Urothelium cell line (cell line): ENCODE measurements at regions not wholly inside any gene's neighbourhood (a gene's known extent, or its start where the extent isn't known, plus 50 kb on each side); places are given as distances from the start of the nearest gene placed in this dataset.

Experiments
- DNase-seq: peaks from one replicate; pipeline ENCODE4 v3.0.0; 2011; ENCODE audit warnings: low spot score, mixed read lengths
- FAIRE-seq: peaks from 2 replicates; lab custom pipeline; 2011; peaks lifted over from hg19 to GRCh38; lab: Jason Lieb, UNC

GRCh38 chr5:135704616-135705015 is 125.8 kb upstream of the CXCL14 start:
- DNase-seq, result no peak
- no peak for FAIRE-seq

GRCh38 chr5:135703016-135703550 is 124.3 kb upstream of the CXCL14 start:
- no peak for FAIRE-seq

GRCh38 chr5:135702191-135702590 is 123.4 kb upstream of the CXCL14 start:
- FAIRE-seq, result no peak
- DNase-seq, result no peak

More at GRCh38 chr5:135703016-135703550, 124.3 kb upstream of the CXCL14 start:
- no peak for DNase-seq

GRCh38 chr5:135700731-135701130 is 121.9 kb upstream of the CXCL14 start:
- DNase-seq, result no peak
- no peak for FAIRE-seq

GRCh38 chr5:135697959-135698345 is 119.2 kb upstream of the CXCL14 start:
- FAIRE-seq (no peak), DNase-seq (no peak)

GRCh38 chr5:135697251-135697958 is 118.6 kb upstream of the CXCL14 start:
- FAIRE-seq, result no peak

GRCh38 chr5:135696317-135696716 is 117.5 kb upstream of the CXCL14 start:
- DNase-seq (no peak), FAIRE-seq (no peak)

More at GRCh38 chr5:135697251-135697958, 118.6 kb upstream of the CXCL14 start:
- no peak for DNase-seq

- FAIRE-seq (peak; percentile 13), DNase-seq (no peak)
Observed at GRCh38 chr5:135695656-135696313, 117.0 kb upstream of the CXCL14 start.

GRCh38 chr5:135694906-135695305 is 116.1 kb upstream of the CXCL14 start:
- no peak for DNase-seq

GRCh38 chr5:135694012-135694411 is 115.2 kb upstream of the CXCL14 start:
- DNase-seq (peak; percentile 74), FAIRE-seq (no peak)

More at GRCh38 chr5:135694906-135695305, 116.1 kb upstream of the CXCL14 start:
- FAIRE-seq, result no peak

- DNase-seq (no peak), FAIRE-seq (no peak)
Observed at GRCh38 chr5:135693371-135693955, 114.7 kb upstream of the CXCL14 start.

GRCh38 chr5:135691044-135691443 is 112.3 kb upstream of the CXCL14 start:
- no peak for DNase-seq
- FAIRE-seq, result no peak

- no peak for DNase-seq
- no peak for FAIRE-seq
Observed at GRCh38 chr5:135690466-135690865, 111.7 kb upstream of the CXCL14 start.

GRCh38 chr5:135689506-135689905 is 110.7 kb upstream of the CXCL14 start:
- no peak for DNase-seq
- no peak for FAIRE-seq

- DNase-seq (no peak), FAIRE-seq (no peak)
Observed at GRCh38 chr5:135688385-135688784, 109.6 kb upstream of the CXCL14 start.

- DNase-seq, result no peak
- FAIRE-seq, result no peak
Observed at GRCh38 chr5:135683189-135683588, 104.4 kb upstream of the CXCL14 start.

- FAIRE-seq, result no peak
Observed at GRCh38 chr5:135680713-135681112, 101.9 kb upstream of the CXCL14 start.

GRCh38 chr5:135678640-135679268 is 100.0 kb upstream of the CXCL14 start:
- DNase-seq (no peak), FAIRE-seq (no peak)

More at GRCh38 chr5:135680713-135681112, 101.9 kb upstream of the CXCL14 start:
- DNase-seq, result no peak

GRCh38 chr5:135671966-135672365 is 93.2 kb upstream of the CXCL14 start:
- DNase-seq (no peak), FAIRE-seq (no peak)

GRCh38 chr5:135671052-135671705 is 92.4 kb upstream of the CXCL14 start:
- no peak for DNase-seq
- no peak for FAIRE-seq

GRCh38 chr5:135670588-135670987 is 91.8 kb upstream of the CXCL14 start:
- DNase-seq, result no peak
- no peak for FAIRE-seq
